Astrocyte (in vitro differentiated cells and primary cell): ENCODE measurements at regions not wholly inside any gene's neighbourhood (a gene's known extent, or its start where the extent isn't known, plus 50 kb on each side); places are given as distances from the start of the nearest gene placed in this dataset.

Source experiments
- DNase-seq: peaks from one replicate; pipeline ENCODE4 v3.0.0-alpha.2; 2010; ENCODE audit warnings: low read depth
- FAIRE-seq: peaks from 2 replicates; lab custom pipeline; 2011; peaks lifted over from hg19 to GRCh38; lab: Jason Lieb, UNC
- H2AFZ ChIP-seq: 2 replicates; pipeline ENCODE4 v1.6.0; 2012; ENCODE audit warnings: low read depth, low read length, inconsistent platforms
- H3K27ac ChIP-seq: 2 replicates; pipeline ENCODE4 v1.5.1; 2011; ENCODE audit warnings: low read depth, low read length, inconsistent platforms
- H3K27me3 ChIP-seq: 2 replicates; pipeline ENCODE4 v1.6.0; 2011; ENCODE audit warnings: low read length, inconsistent platforms; ENCODE audit not compliant: insufficient read depth
- H3K36me3 ChIP-seq: 2 replicates; pipeline ENCODE4 v1.5.1; 2011; ENCODE audit warnings: low read length, inconsistent platforms; ENCODE audit not compliant: insufficient read depth
- H3K4me1 ChIP-seq: 2 replicates; pipeline ENCODE4 v1.5.1; 2011; ENCODE audit warnings: low read length, inconsistent platforms; ENCODE audit not compliant: insufficient read depth
- H3K4me2 ChIP-seq: 2 replicates; pipeline ENCODE4 v1.6.0; 2012; ENCODE audit warnings: low read length, inconsistent platforms
- H3K4me3 ChIP-seq: 2 replicates; pipeline ENCODE4 v1.5.1; 2011; ENCODE audit warnings: low read depth, mild to moderate bottlenecking, low read length, inconsistent platforms; ENCODE audit not compliant: insufficient read depth
- H3K79me2 ChIP-seq: 2 replicates; pipeline ENCODE4 v1.6.0; 2012; ENCODE audit warnings: mild to moderate bottlenecking, low read length, inconsistent platforms; ENCODE audit not compliant: insufficient read depth
- H3K9ac ChIP-seq: 2 replicates; pipeline ENCODE4 v1.6.0; 2012; ENCODE audit warnings: mild to moderate bottlenecking, low read length, inconsistent platforms
- H3K9me3 ChIP-seq: 2 replicates; pipeline ENCODE4 v1.5.1; 2012; ENCODE audit warnings: low read depth, mild to moderate bottlenecking, low read length, inconsistent platforms; ENCODE audit not compliant: insufficient read depth
- H4K20me1 ChIP-seq: 2 replicates; pipeline ENCODE4 v1.6.0; 2012; ENCODE audit warnings: low read length, inconsistent platforms; ENCODE audit not compliant: insufficient read depth
- H3K27ac Mint-ChIP-seq: one replicate; pipeline ENCODE4 v1.8.0; 2021; ENCODE audit warnings: mild to moderate bottlenecking, mixed read lengths; ENCODE audit not compliant: unreplicated experiment
- H3K27me3 Mint-ChIP-seq: one replicate; pipeline ENCODE4 v1.8.0; 2021; ENCODE audit warnings: low read depth, mixed read lengths; ENCODE audit not compliant: unreplicated experiment
- H3K36me3 Mint-ChIP-seq: one replicate; pipeline ENCODE4 v1.8.0; 2021; ENCODE audit warnings: low read depth, mixed read lengths; ENCODE audit not compliant: unreplicated experiment
- H3K4me1 Mint-ChIP-seq: one replicate; pipeline ENCODE4 v1.8.0; 2021; ENCODE audit warnings: low read depth, mixed read lengths; ENCODE audit not compliant: unreplicated experiment
- H3K4me3 Mint-ChIP-seq: one replicate; pipeline ENCODE4 v1.8.0; 2021; ENCODE audit warnings: mild to moderate bottlenecking, moderate library complexity, mixed read lengths; ENCODE audit not compliant: unreplicated experiment
- H3K9me3 Mint-ChIP-seq: one replicate; pipeline ENCODE4 v1.8.0; 2021; ENCODE audit warnings: mild to moderate bottlenecking, mixed read lengths; ENCODE audit not compliant: unreplicated experiment
- CTCF ChIP-seq: IDR thresholded peaks from 2 replicates; pipeline ENCODE4 v1.5.1; 2011; ENCODE audit warnings: low read depth, mild to moderate bottlenecking, inconsistent platforms, low read length, moderate library complexity; ENCODE audit not compliant: insufficient read depth
- EZH2 ChIP-seq: IDR thresholded peaks from 2 replicates; pipeline ENCODE4 v1.6.1; 2012; ENCODE audit warnings: mild to moderate bottlenecking, low read length, inconsistent platforms; ENCODE audit not compliant: insufficient read depth

GRCh38 chr6:167474725-167475124 is 149.8 kb downstream of the TTLL2 start:
- Mint-ChIP-seq H3K4me1 (peaks cover 13% of the 10 kb centered on the region), H3K27me3 (peaks cover 14% of the 10 kb centered on the region), H3K36me3 (peaks cover 5% of the 10 kb centered on the region), H3K4me3 (no peak overlapping the region), H3K9me3 (peaks cover 2% of the 10 kb centered on the region), H3K27ac (no peak overlapping the region)
- Histone ChIP-seq H3K36me3 (no peaks in the 10 kb centered on the region), H3K4me1 (no peaks in the 10 kb centered on the region), H3K27ac (no peak overlapping the region), H3K79me2 (no peaks in the 10 kb centered on the region), H3K27me3 (no peaks in the 10 kb centered on the region), H3K4me3 (no peak overlapping the region), H4K20me1 (no peaks in the 10 kb centered on the region), H3K9ac (no peak overlapping the region), H2AFZ (no peak overlapping the region), H3K4me2 (no peak overlapping the region), H3K9me3 (no peaks in the 10 kb centered on the region)
- TF ChIP-seq EZH2 (no peak), CTCF (no peak)
- DNase-seq (no peak), FAIRE-seq (no peak)

GRCh38 chr6:167475947-167476346 is 151.1 kb downstream of the TTLL2 start:
- peaks cover 2% of the 10 kb centered on the region for H3K9me3 Mint-ChIP-seq
- TF ChIP-seq EZH2 (no peak), CTCF (no peak)
- peaks cover 13% of the 10 kb centered on the region for H3K4me1 Mint-ChIP-seq
- DNase-seq (no peak), FAIRE-seq (no peak)
- H3K4me3 Mint-ChIP-seq: no peak overlapping the region
- no peaks in the 10 kb centered on the region for H3K79me2 ChIP-seq
- no peak overlapping the region for H3K4me3 ChIP-seq
- H3K27me3 ChIP-seq: no peaks in the 10 kb centered on the region
- no peaks in the 10 kb centered on the region for H3K36me3 ChIP-seq
- H2AFZ ChIP-seq: no peak overlapping the region
- H4K20me1 ChIP-seq: no peaks in the 10 kb centered on the region
- H3K27ac Mint-ChIP-seq: no peak overlapping the region
- no peak overlapping the region for H3K27ac ChIP-seq
- H3K9me3 ChIP-seq: no peaks in the 10 kb centered on the region
- peaks cover 15% of the 10 kb centered on the region for H3K27me3 Mint-ChIP-seq
- H3K9ac ChIP-seq: no peak overlapping the region
- H3K4me2 ChIP-seq: no peak overlapping the region
- H3K4me1 ChIP-seq: no peaks in the 10 kb centered on the region
- H3K36me3 Mint-ChIP-seq: peaks cover 5% of the 10 kb centered on the region

GRCh38 chr6:167476844-167477595 is 152.1 kb downstream of the TTLL2 start:
- DNase-seq (no peak), FAIRE-seq (no peak)
- H3K27ac ChIP-seq: no peak overlapping the region
- H3K27me3 ChIP-seq: no peaks in the 10 kb centered on the region
- H3K27ac Mint-ChIP-seq: no peak overlapping the region
- no peak for TF ChIP-seq CTCF
- no peak for TF ChIP-seq EZH2
- no peak overlapping the region for H3K4me2 ChIP-seq
- no peaks in the 10 kb centered on the region for H3K79me2 ChIP-seq
- peaks cover 14% of the 10 kb centered on the region for H3K4me1 Mint-ChIP-seq
- H3K4me3 Mint-ChIP-seq: no peak overlapping the region
- H3K36me3 ChIP-seq: no peaks in the 10 kb centered on the region
- no peaks in the 10 kb centered on the region for H3K4me1 ChIP-seq
- H4K20me1 ChIP-seq: no peaks in the 10 kb centered on the region
- peaks cover 2% of the 10 kb centered on the region for H3K9me3 Mint-ChIP-seq
- no peak overlapping the region for H3K4me3 ChIP-seq
- H2AFZ ChIP-seq: no peak overlapping the region
- H3K9me3 ChIP-seq: no peaks in the 10 kb centered on the region
- no peak overlapping the region for H3K9ac ChIP-seq
- peaks cover 15% of the 10 kb centered on the region for H3K27me3 Mint-ChIP-seq
- peaks cover 2% of the 10 kb centered on the region for H3K36me3 Mint-ChIP-seq
